A673 (cell line): ENCODE measurements at regions not wholly inside any gene's neighbourhood (a gene's known extent, or its start where the extent isn't known, plus 50 kb on each side); places are given as distances from the start of the nearest gene placed in this dataset.

ENCODE experiments used
- BruUV-seq: library from RNA; stranded (reverse); fragments of 400-500 nt; replicated peaks from 2 replicates; lab custom pipeline; 2021; lab: Mats Ljungman, UMichigan
- CTCF ChIA-PET: fragments of 300-600 bp; sonication (Branson Sonifier 250); formaldehyde crosslinking; loops from one replicate; lab custom pipeline; 2022; ENCODE audit warnings: antibody characterized with exemption; lab: Charles Lee
- POLR2A ChIA-PET: fragments of 300-600 bp; sonication (Branson Sonifier 250); formaldehyde crosslinking; loops from one replicate; lab custom pipeline; 2022; ENCODE audit warnings: antibody characterized with exemption; ENCODE audit not compliant: low non-redundant PET; lab: Charles Lee
- DNase-seq: peaks from one replicate; pipeline ENCODE4 v3.0.0-alpha.2; 2015; ENCODE audit warnings: low spot score
- H3K27ac ChIP-seq: fragments of 200-600 bp; sonication (generic); 2 replicates; pipeline ENCODE4 v1.5.1; 2016; ENCODE audit warnings: mixed run types, low read depth, mild to moderate bottlenecking, mixed read lengths, antibody characterized with exemption, low read length; ENCODE audit not compliant: poor library complexity, severe bottlenecking
- H3K27me3 ChIP-seq: fragments of 200-600 bp; sonication (generic); replicated peaks from 2 replicates; pipeline ENCODE4 v1.6.1; 2017; ENCODE audit warnings: mixed run types, low read depth, mild to moderate bottlenecking, mixed read lengths, antibody characterized with exemption, low read length; ENCODE audit not compliant: insufficient read depth, poor library complexity
- H3K36me3 ChIP-seq: fragments of 200-600 bp; sonication (generic); 2 replicates; pipeline ENCODE4 v1.6.1; 2016; ENCODE audit warnings: mixed run types, mild to moderate bottlenecking, mixed read lengths, antibody characterized with exemption, low read length; ENCODE audit not compliant: insufficient read depth, poor library complexity, severe bottlenecking
- H3K4me1 ChIP-seq: fragments of 200-600 bp; sonication (generic); 2 replicates; pipeline ENCODE4 v1.6.1; 2017; ENCODE audit warnings: mixed run types, mild to moderate bottlenecking, mixed read lengths, antibody characterized with exemption, low read length; ENCODE audit not compliant: insufficient read depth, poor library complexity, severe bottlenecking
- H3K4me3 ChIP-seq: fragments of 200-600 bp; sonication (generic); 2 replicates; pipeline ENCODE4 v1.5.1; 2016; ENCODE audit warnings: low read depth, mixed run types, mild to moderate bottlenecking, mixed read lengths, low read length; ENCODE audit not compliant: poor library complexity, severe bottlenecking
- H3K9me3 ChIP-seq: fragments of 200-600 bp; sonication (generic); 2 replicates; pipeline ENCODE4 v1.6.1; 2016; ENCODE audit warnings: mixed run types, low read depth, mild to moderate bottlenecking, mixed read lengths, antibody characterized with exemption, low read length; ENCODE audit not compliant: poor library complexity, severe bottlenecking
- EZH2 ChIP-seq: fragments of 200-600 bp; sonication (generic); IDR thresholded peaks from 2 replicates; pipeline ENCODE4 v1.6.1; 2017; ENCODE audit warnings: borderline replicate concordance, low read depth, mild to moderate bottlenecking, mixed read lengths, antibody characterized with exemption, low read length; ENCODE audit not compliant: poor library complexity, severe bottlenecking
- intact Hi-C: fragments of 100-400 bp; cut with micrococcal nuclease; formaldehyde crosslinking; loops from one replicate; pipeline ENCODE4 v1.10.0; 2022; ENCODE audit not compliant: unreplicated experiment
- TF ChIP-seq, protein P1 (sequence below): fragments of 300-800, 200-600 bp; sonication (generic); conservative IDR thresholded peaks from 2 replicates; pipeline ENCODE4 v1.5.1; 2017; ENCODE audit warnings: low read depth, mild to moderate bottlenecking, antibody characterized with exemption, low read length, moderate library complexity, mixed read lengths

DNA sequence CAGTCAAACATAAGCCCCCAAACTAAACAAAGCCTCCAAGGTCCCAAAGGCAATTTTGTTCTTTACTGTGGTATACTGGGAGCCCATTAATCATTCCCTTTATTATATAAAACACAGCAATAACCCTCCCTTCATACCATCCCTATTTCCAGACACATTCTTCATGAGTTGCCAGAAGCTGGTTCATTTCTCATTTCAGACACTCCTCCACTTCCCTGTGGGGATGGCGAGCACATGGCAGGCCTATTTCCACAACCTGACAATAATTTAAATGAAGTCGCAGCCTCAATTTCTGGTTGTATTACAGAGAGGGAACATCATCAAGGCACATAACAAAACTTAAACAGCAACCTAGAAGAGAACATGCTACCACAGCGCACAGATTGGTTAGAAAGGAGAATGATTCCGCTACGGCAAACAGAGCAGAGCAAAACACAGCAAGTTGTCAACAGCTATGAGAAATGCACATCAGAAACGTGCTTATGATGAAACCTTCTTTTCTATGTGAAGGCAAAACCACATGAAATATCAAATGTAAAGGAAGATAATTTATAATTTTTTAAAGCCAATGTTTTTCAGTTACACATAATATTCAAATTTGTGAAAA is 63.3 kb upstream of the ARHGEF3 start:
- no peak overlapping the region for H3K4me3 ChIP-seq
- POLR2A ChIA-PET, result no interaction called here
- CTCF ChIA-PET, result no interaction called here

DNA sequence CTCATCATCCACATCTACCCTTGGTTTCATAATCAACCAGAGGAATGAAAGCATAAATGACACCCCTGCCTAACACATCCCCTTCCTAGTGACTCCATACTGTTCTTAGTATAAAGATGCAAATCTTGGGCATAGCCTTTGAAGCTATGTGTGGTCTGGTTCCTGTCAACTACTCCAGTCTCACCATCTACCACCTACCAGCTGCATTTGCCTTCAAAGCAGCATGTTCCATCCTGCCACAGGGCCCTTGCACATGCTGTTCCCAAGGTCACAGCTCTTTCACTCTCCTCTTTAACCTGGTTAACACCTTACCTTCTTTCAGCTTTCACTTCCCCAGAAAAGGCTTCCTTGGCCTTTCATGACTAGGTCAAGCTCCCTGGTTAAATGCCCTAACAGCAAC is 62.3 kb upstream of the ARHGEF3 start:
- no peaks in the 10 kb centered on the region for H3K9me3 ChIP-seq
- no TSS peak for BruUV-seq
- intact Hi-C loops, result no loop called here
- H3K4me1 ChIP-seq, result no peaks in the 10 kb centered on the region
- TF ChIP-seq, protein P1, sequence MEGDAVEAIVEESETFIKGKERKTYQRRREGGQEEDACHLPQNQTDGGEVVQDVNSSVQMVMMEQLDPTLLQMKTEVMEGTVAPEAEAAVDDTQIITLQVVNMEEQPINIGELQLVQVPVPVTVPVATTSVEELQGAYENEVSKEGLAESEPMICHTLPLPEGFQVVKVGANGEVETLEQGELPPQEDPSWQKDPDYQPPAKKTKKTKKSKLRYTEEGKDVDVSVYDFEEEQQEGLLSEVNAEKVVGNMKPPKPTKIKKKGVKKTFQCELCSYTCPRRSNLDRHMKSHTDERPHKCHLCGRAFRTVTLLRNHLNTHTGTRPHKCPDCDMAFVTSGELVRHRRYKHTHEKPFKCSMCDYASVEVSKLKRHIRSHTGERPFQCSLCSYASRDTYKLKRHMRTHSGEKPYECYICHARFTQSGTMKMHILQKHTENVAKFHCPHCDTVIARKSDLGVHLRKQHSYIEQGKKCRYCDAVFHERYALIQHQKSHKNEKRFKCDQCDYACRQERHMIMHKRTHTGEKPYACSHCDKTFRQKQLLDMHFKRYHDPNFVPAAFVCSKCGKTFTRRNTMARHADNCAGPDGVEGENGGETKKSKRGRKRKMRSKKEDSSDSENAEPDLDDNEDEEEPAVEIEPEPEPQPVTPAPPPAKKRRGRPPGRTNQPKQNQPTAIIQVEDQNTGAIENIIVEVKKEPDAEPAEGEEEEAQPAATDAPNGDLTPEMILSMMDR, result no peak
- no peak for TF ChIP-seq EZH2
- CTCF ChIA-PET, result no interaction called here
- DNase-seq, result no peak
- H3K27ac ChIP-seq, result no peak overlapping the region
- POLR2A ChIA-PET, result no interaction called here
- H3K27me3 ChIP-seq, result no peaks in the 10 kb centered on the region
- no peaks in the 10 kb centered on the region for H3K36me3 ChIP-seq
- H3K4me3 ChIP-seq, result no peak overlapping the region

More for the DNA sequence above, 63.3 kb upstream of the ARHGEF3 start:
- Histone ChIP-seq H3K27me3 (no peaks in the 10 kb centered on the region), H3K36me3 (no peaks in the 10 kb centered on the region), H3K27ac (no peak overlapping the region), H3K9me3 (no peaks in the 10 kb centered on the region), H3K4me1 (no peaks in the 10 kb centered on the region)
- TF ChIP-seq EZH2, result no peak
- BruUV-seq, result no TSS peak
- DNase-seq, result no peak
- intact Hi-C loops, result no loop called here

DNA sequence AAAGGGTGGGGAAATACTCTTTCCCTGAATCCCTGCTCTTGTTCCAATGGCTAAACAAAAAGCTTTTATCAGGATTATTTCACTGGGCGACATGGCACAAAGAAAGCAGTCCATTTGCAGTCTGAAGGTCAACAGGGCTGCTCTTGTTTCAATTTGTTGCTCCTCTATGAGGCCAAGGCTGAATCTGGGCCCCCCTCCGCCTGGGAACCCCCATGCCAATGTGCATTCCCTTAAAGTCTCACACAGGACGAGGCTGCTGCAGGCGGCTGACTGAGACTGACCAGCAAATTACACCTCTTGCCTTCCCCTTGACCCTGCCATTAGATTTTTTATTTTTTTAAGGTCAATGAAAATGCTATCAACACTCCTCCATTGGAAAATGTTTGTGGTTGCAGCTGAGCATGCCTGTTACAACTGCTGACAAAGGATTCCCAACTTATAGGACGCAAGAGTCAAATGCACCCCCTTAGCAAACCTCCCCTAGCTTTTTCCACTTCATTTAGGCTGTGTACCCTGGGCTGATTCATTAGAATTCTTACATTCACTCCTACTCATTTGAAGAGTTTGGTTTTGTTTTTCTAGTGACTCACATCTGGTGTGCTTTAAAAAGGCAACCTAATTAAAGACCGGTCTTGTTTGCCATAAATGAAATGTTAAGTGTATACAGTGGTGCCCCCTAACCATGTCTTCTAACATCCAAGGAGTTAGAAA is 60.8 kb upstream of the ARHGEF3 start:
- no peaks in the 10 kb centered on the region for H3K4me1 ChIP-seq
- H3K27ac ChIP-seq, result no peak overlapping the region
- BruUV-seq, result no TSS peak
- CTCF ChIA-PET, result no interaction called here
- H3K9me3 ChIP-seq, result no peaks in the 10 kb centered on the region
- H3K27me3 ChIP-seq, result no peaks in the 10 kb centered on the region
- no peaks in the 10 kb centered on the region for H3K36me3 ChIP-seq
- TF ChIP-seq EZH2, result no peak
- TF ChIP-seq, protein P1, result no peak
- no peak for DNase-seq
- H3K4me3 ChIP-seq, result no peak overlapping the region
- POLR2A ChIA-PET, result no interaction called here
- intact Hi-C loops, result no loop called here

DNA sequence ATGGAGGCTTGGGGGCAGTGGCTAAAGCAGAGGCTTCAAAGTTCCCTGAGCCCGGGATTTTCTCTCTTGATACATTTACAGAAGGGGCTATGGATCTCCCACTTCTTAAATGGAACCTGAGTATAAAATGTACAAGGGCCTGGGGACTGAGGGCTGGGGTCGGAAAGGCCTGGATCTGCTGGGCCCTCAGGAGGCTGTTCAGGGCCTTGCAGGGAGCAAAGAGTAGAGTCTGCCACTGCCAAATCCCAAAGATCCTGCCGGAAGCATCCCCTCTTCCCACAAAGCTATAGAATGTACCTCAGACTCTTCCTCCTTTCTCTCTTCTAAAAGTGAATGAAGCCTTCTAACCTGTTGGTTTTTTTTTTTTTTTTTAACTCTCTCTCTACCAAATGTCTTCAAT is 59.8 kb upstream of the ARHGEF3 start:
- intact Hi-C loops, result no loop called here
- H3K27ac ChIP-seq, result no peak overlapping the region
- no peaks in the 10 kb centered on the region for H3K27me3 ChIP-seq
- no peak overlapping the region for H3K4me3 ChIP-seq
- H3K9me3 ChIP-seq, result no peaks in the 10 kb centered on the region
- CTCF ChIA-PET, result no interaction called here
- no peaks in the 10 kb centered on the region for H3K4me1 ChIP-seq
- no peaks in the 10 kb centered on the region for H3K36me3 ChIP-seq
- TF ChIP-seq, protein P1, result no peak
- TF ChIP-seq EZH2, result no peak
- DNase-seq, result no peak
- POLR2A ChIA-PET, result no interaction called here
- no TSS peak for BruUV-seq
